Heart right ventricle (tissue), 16 donors: ENCODE measurements at regions not wholly inside any gene's neighbourhood (a gene's known extent, or its start where the extent isn't known, plus 50 kb on each side); places are given as distances from the start of the nearest gene placed in this dataset.

Experiments used
- ATAC-seq, 8 donors: fragments of 200-7000 bp; cut with Tn5 transposase; one replicate each; pipeline ENCODE4 v1.9.1; 2020; ENCODE audit warnings: mild to moderate bottlenecking in 8 of 8, moderate library complexity in 8 of 8, moderate number of reproducible peaks in 1 of 8
- DNase-seq, 2 donors: peaks; one replicate each; pipeline ENCODE4 v3.0.0-alpha.2; 2020
- H3K27ac ChIP-seq, 10 donors: fragments of 200-600 bp; sonication (generic) in 2 of 10; one replicate each; pipeline versions ENCODE4 v1.5.0 to v1.8.0; 2020 to 2022; ENCODE audit warnings: mild to moderate bottlenecking in 3 of 10
- H3K27me3 ChIP-seq, 7 donors: fragments of 200-600 bp; one replicate each; pipeline ENCODE4 v1.8.0; 2021 to 2022; ENCODE audit warnings: mild to moderate bottlenecking in 2 of 7
- H3K36me3 ChIP-seq, 9 donors: fragments of 200-600 bp; sonication (generic) in 1 of 9; one replicate each; pipeline versions ENCODE4 v1.5.0 to v1.8.0; 2020 to 2022; ENCODE audit warnings: mild to moderate bottlenecking in 2 of 9
- H3K4me1 ChIP-seq, 9 donors: fragments of 200-600 bp; sonication (generic) in 1 of 9; one replicate each; pipeline versions ENCODE4 v1.5.0 to v1.8.0; 2020 to 2022; ENCODE audit warnings: mild to moderate bottlenecking in 4 of 9
- H3K4me3 ChIP-seq, 10 donors: fragments of 200-600 bp; sonication (generic) in 2 of 10; one replicate each; pipeline versions ENCODE4 v1.5.0 to v1.8.0; 2020 to 2022; ENCODE audit warnings: mild to moderate bottlenecking in 7 of 10, moderate library complexity in 2 of 10
- H3K9me3 ChIP-seq, 11 donors: fragments of 200-600 bp in 10 of 11; sonication (generic) in 2 of 11; one replicate each; pipeline versions ENCODE4 v1.5.0 to v1.8.0; 2013 to 2022; ENCODE audit warnings: mild to moderate bottlenecking in 2 of 11, control low read depth in 1 of 11, moderate library complexity in 1 of 11
- WGBS, 2 donors: extraction: QIAGEN DNeasy Blood & Tissue Kit; methylation state at CpG; one replicate each; pipeline ENCODE4 v1.1.7; 2013; ENCODE audit warnings: inconsistent platforms in 1 of 2; 5-methylcytosine and 5-hydroxymethylcytosine counted together
- intact Hi-C, 10 donors: fragments of 100-400 bp; cut with DNase I; formaldehyde crosslinking; loops; one replicate each; pipeline versions ENCODE4 v1.11.1 to v1.14.2; 2022
- TF ChIP-seq, protein P1 (sequence below), 9 donors: fragments of 200-600 bp; sonication (generic) in 2 of 9; IDR thresholded peaks; one replicate each; pipeline versions ENCODE4 v1.5.0 to v1.8.0; 2021 to 2022; ENCODE audit warnings: antibody characterized with exemption in 9 of 9, mild to moderate bottlenecking in 5 of 9, moderate library complexity in 1 of 9
- donor health status: Arrhythmogenic right ventricular cardiomyopathy.
- donor health status: ischemic (EF 13 %, LVEDD 7.1; RV severe dilation, severe dysfunction).
- donor health status: healthy with polysubstance abuse.
- donor health status: DM: no; HTN: yes; CAD: no.
- donor health status: DM: no; HTN: no; CAD: no.
- donor health status: ischemic (EF 25% LVEDD 6.9; RV normal size, moderate dysfunction).
- donor health status: ischemic (EF 25% LVEDD 5.7; RV mildly dilated, moderate dysfunction).
- donor health status: healthy.
- donor health status: DM: yes; HTN: yes; CAD: no.
- donor health status: Ischemic cardiomyopathy.
- donor health status: ischemic (EF 35%, LVEDD 5.7; RV mildly dilated, moderate dysfunction).
- donor health status: nonischemic (EF 11% LVEDD 7.7; RV severe dilation, severe dysfunction).
- donor health status: DM: yes; HTN: yes; CAD: no.
- donor health status: PGD.
- donor health status: ischemic (EF 29% LVEDD 5.4; RV normal size, mild dysfunction).
- donor health status: nonischemic (EF 23%, LVEDD 6.1; RV moderate dilation, normal function).

DNA sequence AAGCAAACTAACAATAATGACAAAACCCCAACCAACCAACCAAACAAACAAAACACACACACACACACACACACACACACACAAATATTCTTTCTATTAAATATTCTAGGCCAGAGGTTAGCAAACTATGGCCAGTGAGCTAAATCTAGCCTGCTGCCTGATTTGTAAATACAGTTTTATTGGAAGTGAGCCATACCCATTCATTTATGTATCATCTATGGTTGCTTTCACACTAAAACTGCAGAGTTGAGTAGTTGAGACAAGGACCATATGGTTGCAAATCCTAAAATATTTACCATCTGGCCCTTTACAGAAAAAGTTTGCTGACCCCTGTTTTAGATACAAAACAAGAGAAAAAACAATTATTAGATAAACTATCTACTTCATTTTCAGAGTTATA, 620.5 kb upstream of the SEMA6A start:
- Histone ChIP-seq H3K27ac (no peak overlapping the region), H3K27me3 (no peaks in the 10 kb centered on the region), H3K4me1 (no peaks in the 10 kb centered on the region), H3K4me3 (no peak overlapping the region), H3K9me3 (peaks cover 0 to 8% (median 0%) of the 10 kb centered on the region in 11 donors), H3K36me3 (no peaks in the 10 kb centered on the region)
- intact Hi-C loops = no loop called here
- DNase-seq (no peak), ATAC-seq (no peak)
- TF ChIP-seq, protein P1, sequence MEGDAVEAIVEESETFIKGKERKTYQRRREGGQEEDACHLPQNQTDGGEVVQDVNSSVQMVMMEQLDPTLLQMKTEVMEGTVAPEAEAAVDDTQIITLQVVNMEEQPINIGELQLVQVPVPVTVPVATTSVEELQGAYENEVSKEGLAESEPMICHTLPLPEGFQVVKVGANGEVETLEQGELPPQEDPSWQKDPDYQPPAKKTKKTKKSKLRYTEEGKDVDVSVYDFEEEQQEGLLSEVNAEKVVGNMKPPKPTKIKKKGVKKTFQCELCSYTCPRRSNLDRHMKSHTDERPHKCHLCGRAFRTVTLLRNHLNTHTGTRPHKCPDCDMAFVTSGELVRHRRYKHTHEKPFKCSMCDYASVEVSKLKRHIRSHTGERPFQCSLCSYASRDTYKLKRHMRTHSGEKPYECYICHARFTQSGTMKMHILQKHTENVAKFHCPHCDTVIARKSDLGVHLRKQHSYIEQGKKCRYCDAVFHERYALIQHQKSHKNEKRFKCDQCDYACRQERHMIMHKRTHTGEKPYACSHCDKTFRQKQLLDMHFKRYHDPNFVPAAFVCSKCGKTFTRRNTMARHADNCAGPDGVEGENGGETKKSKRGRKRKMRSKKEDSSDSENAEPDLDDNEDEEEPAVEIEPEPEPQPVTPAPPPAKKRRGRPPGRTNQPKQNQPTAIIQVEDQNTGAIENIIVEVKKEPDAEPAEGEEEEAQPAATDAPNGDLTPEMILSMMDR (IDR thresholded peaks at IDR 0.05) = no peak

DNA sequence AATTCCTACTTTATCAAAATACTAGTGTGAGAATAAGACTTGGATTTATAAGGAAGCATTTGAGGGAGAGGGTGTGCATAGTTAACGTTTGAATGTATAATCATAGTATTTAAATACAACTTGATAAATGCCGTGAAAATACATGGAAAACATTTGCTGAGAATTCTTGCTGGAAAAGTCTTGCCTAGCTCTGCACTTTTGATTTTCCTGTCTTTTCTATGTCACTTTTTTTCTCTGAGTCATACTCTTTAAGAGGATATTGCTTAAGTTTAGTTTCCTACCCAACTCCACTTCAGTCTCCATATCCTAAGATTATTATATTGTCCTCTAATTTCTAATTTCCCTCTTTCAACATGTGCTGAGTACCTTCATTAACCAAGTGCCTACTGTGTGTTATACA, 616.6 kb upstream of the SEMA6A start:
- H3K9me3 ChIP-seq = peaks cover 0 to 8% (median 0%) of the 10 kb centered on the region in 11 donors
- H3K4me3 ChIP-seq = no peak overlapping the region
- no peak for ATAC-seq
- WGBS, 2 donors = 84 to 85% methylated on average over 2 of the region's 2 CpGs
- intact Hi-C loops = no loop called here
- TF ChIP-seq, protein P1 (IDR thresholded peaks at IDR 0.05) = no peak
- DNase-seq = no peak
- no peaks in the 10 kb centered on the region for H3K36me3 ChIP-seq
- H3K4me1 ChIP-seq = no peaks in the 10 kb centered on the region
- no peak overlapping the region for H3K27ac ChIP-seq
- H3K27me3 ChIP-seq = no peaks in the 10 kb centered on the region

DNA sequence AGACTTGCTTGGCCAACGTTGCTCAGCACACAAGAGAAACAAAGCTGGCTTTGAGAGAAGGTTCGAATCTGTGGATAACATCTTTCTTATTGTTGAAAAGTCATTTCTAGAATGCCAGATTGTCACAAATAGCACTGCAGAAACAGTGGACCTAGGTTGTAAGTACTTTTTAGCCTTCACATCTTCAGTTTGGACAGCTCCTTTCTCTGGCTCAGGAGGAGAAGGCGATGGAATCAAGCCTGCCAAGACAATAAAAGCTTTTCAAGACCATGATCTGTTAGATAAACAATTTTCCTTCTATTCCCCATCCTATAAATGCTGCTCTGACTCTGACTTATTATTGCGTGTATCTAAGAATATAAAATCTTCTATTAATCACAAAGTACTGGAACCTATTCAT, 615.2 kb upstream of the SEMA6A start:
- Histone ChIP-seq H3K36me3 (no peaks in the 10 kb centered on the region), H3K4me3 (no peak overlapping the region), H3K9me3 (peaks cover 0 to 8% (median 0%) of the 10 kb centered on the region in 11 donors), H3K27ac (no peak overlapping the region), H3K27me3 (no peaks in the 10 kb centered on the region), H3K4me1 (no peaks in the 10 kb centered on the region)
- intact Hi-C loops = no loop called here
- no peak for ATAC-seq
- TF ChIP-seq, protein P1 (IDR thresholded peaks at IDR 0.05) = no peak
- 70 to 86% methylated on average over 4 of the region's 4 CpGs for WGBS, 2 donors
- no peak for DNase-seq

DNA sequence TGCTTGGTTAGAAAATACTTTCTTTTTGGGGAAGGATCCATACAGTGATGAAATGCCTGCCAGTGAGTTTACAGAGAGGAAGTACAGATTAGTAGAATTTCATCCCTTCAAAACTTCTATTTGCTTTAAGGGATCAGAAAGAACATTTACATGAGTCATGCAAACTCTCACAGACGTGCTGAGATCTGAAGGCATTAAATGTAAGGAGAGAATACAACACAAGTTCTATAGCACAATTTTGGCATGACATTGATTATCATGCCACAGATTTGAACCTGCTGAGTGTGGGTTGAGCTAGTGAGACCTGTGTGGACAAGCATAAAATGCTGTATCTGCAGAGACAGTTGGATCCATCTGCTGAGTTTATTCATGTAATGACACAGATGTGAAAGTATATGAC, 613.6 kb upstream of the SEMA6A start:
- TF ChIP-seq, protein P1 (IDR thresholded peaks at IDR 0.05) = no peak
- no peaks in the 10 kb centered on the region for H3K27me3 ChIP-seq

DNA sequence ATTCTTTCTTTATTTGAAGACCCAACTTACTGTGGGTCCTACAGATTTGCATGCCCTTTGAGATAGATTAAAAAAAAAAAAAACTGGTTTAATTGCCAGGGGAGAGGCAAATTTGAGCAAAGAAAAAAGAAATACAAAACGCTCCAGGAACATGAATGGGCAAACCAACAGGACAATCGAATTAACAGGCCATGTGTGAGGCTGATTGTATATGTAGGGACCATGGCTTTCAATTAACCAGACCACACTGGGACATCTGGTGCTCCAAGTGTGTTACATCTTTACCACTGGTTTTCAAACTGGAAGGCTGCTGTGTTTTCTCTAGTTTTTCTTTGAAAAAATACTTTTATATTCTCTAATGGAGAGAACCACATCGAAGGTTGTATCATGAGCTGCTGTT, 612.1 kb upstream of the SEMA6A start:
- intact Hi-C loops = no loop called here
- peaks cover 0 to 5% (median 0%) of the 10 kb centered on the region in 11 donors for H3K9me3 ChIP-seq
- H3K27me3 ChIP-seq = no peaks in the 10 kb centered on the region
- H3K4me3 ChIP-seq = no peak overlapping the region
- ATAC-seq (no peak), DNase-seq (no peak)
- TF ChIP-seq, protein P1 (IDR thresholded peaks at IDR 0.05) = no peak
- no peaks in the 10 kb centered on the region for H3K36me3 ChIP-seq
- no peaks in the 10 kb centered on the region for H3K4me1 ChIP-seq
- 81 to 85% methylated on average over 3 of the region's 3 CpGs for WGBS, 2 donors
- H3K27ac ChIP-seq = no peak overlapping the region

More for the DNA sequence above, 613.6 kb upstream of the SEMA6A start:
- ATAC-seq (no peak), DNase-seq (no peak)
- Histone ChIP-seq H3K36me3 (no peaks in the 10 kb centered on the region), H3K27ac (no peak overlapping the region), H3K4me3 (no peak overlapping the region), H3K9me3 (peaks cover 0 to 4% (median 0%) of the 10 kb centered on the region in 11 donors), H3K4me1 (no peaks in the 10 kb centered on the region)
- intact Hi-C loops = no loop called here
- WGBS, 2 donors = 43 to 49% methylated on average over 1 of the region's 1 CpG
